OCI-LY1 (cell line): ENCODE measurements at regions not wholly inside any gene's neighbourhood (a gene's known extent, or its start where the extent isn't known, plus 50 kb on each side); places are given as distances from the start of the nearest gene placed in this dataset.

Experiments used
- H2AFZ ChIP-seq: fragments of 200-600 bp; sonication (generic), shearing (Covaris generic); 2 replicates; pipeline ENCODE4 v1.6.0; 2014; ENCODE audit warnings: antibody characterized with exemption, mild to moderate bottlenecking, low read length
- H3F3A ChIP-seq: fragments of 200-600 bp; sonication (generic), shearing (Covaris generic); 2 replicates; pipeline ENCODE4 v1.6.0; 2014; ENCODE audit warnings: mild to moderate bottlenecking, antibody characterized with exemption, low read length, moderate library complexity; ENCODE audit not compliant: insufficient read depth
- H3K27ac ChIP-seq: fragments of 200-600 bp; sonication (generic); 2 replicates; pipeline ENCODE4 v1.5.1; 2014; ENCODE audit warnings: low read length, mixed run types, mild to moderate bottlenecking, low read depth; ENCODE audit not compliant: poor library complexity, severe bottlenecking
- H3K27me3 ChIP-seq: fragments of 200-600 bp; sonication (generic); 2 replicates; pipeline ENCODE4 v1.6.0; 2014; ENCODE audit warnings: antibody characterized with exemption, mild to moderate bottlenecking, low read length, moderate library complexity; ENCODE audit not compliant: insufficient read depth
- H3K36me3 ChIP-seq: fragments of 200-600 bp; sonication (generic); 2 replicates; pipeline ENCODE4 v1.6.1; 2014; ENCODE audit warnings: mild to moderate bottlenecking, antibody characterized with exemption, low read length, moderate library complexity, mixed read lengths; ENCODE audit not compliant: insufficient read depth
- H3K4me1 ChIP-seq: fragments of 200-600 bp; sonication (generic); 2 replicates; pipeline ENCODE4 v1.5.1; 2014; ENCODE audit warnings: mild to moderate bottlenecking, low read length, moderate library complexity; ENCODE audit not compliant: insufficient read depth, severe bottlenecking
- H3K4me2 ChIP-seq: fragments of 200-600 bp; sonication (generic), shearing (Covaris generic); 2 replicates; pipeline ENCODE4 v1.6.1; 2014; ENCODE audit warnings: low read length
- H3K4me3 ChIP-seq: fragments of 200-600 bp; sonication (generic); 2 replicates; pipeline ENCODE4 v1.5.1; 2014; ENCODE audit warnings: low read length, low read depth, mild to moderate bottlenecking, mixed read lengths; ENCODE audit not compliant: poor library complexity, severe bottlenecking
- H3K79me2 ChIP-seq: fragments of 200-600 bp; shearing (Covaris generic); 2 replicates; pipeline ENCODE4 v1.6.1; 2016; ENCODE audit warnings: mixed run types, low read length, mixed read lengths; ENCODE audit not compliant: insufficient read depth
- H3K9ac ChIP-seq: fragments of 200-600 bp; sonication (generic), shearing (Covaris generic); 2 replicates; pipeline ENCODE4 v1.6.1; 2014; ENCODE audit warnings: mild to moderate bottlenecking, low read length, mixed read lengths
- H3K9me2 ChIP-seq: fragments of 200-600 bp; sonication (generic), shearing (Covaris generic); 2 replicates; pipeline ENCODE4 v1.6.1; 2014; ENCODE audit warnings: low read depth, mild to moderate bottlenecking, low read length, mixed read lengths
- H3K9me3 ChIP-seq: fragments of 200-600 bp; shearing (Covaris generic); 2 replicates; pipeline ENCODE4 v1.6.1; 2014; ENCODE audit warnings: low read length, mixed read lengths
- H4K20me1 ChIP-seq: fragments of 200-600 bp; sonication (generic), shearing (Covaris generic); 2 replicates; pipeline ENCODE4 v1.6.0; 2016; ENCODE audit warnings: mild to moderate bottlenecking, low read length; ENCODE audit not compliant: insufficient read depth
- CTCF ChIP-seq: fragments of 200-600 bp; sonication (generic), shearing (Covaris generic); IDR thresholded peaks from 2 replicates; pipeline ENCODE4 v1.5.1; 2017; ENCODE audit warnings: mild to moderate bottlenecking, antibody characterized with exemption, low read length, moderate library complexity, mixed read lengths
- EZH2 ChIP-seq: fragments of 200-600 bp; sonication (generic), shearing (Covaris generic); IDR thresholded peaks from 2 replicates; pipeline ENCODE4 v1.8.0; 2017; ENCODE audit warnings: borderline replicate concordance, mixed run types, mild to moderate bottlenecking, antibody characterized with exemption, low read length, moderate library complexity, mixed read lengths

- no peaks in the 10 kb centered on the region for H3K9me3 ChIP-seq
- no peak overlapping the region for H3K9ac ChIP-seq
- H3K36me3 ChIP-seq = no peaks in the 10 kb centered on the region
- H3K9me2 ChIP-seq = no peaks in the 10 kb centered on the region
- TF ChIP-seq CTCF (no peak), EZH2 (no peak)
- H3K79me2 ChIP-seq = no peaks in the 10 kb centered on the region
- H3K4me2 ChIP-seq = no peak overlapping the region
- no peaks in the 10 kb centered on the region for H4K20me1 ChIP-seq
- no peak overlapping the region for H3K4me3 ChIP-seq
- no peaks in the 10 kb centered on the region for H3K27me3 ChIP-seq
- H2AFZ ChIP-seq = 0 out of 2 replicates have a peak overlapping the region, but pooled peaks have one; percentile 9
- H3K27ac ChIP-seq = no peak overlapping the region
- H3K4me1 ChIP-seq = no peaks in the 10 kb centered on the region
- H3F3A ChIP-seq = no peaks in the 10 kb centered on the region
Observed at GRCh38 chr6:100220543-100220942, 226.5 kb upstream of the MCHR2 start.

GRCh38 chr6:100217225-100218012, 223.4 kb upstream of the MCHR2 start:
- H3K27ac ChIP-seq = no peak overlapping the region

GRCh38 chr6:100216760-100217159, 222.7 kb upstream of the MCHR2 start:
- Histone ChIP-seq H3K9ac (no peak overlapping the region), H3K9me2 (no peaks in the 10 kb centered on the region), H3F3A (no peaks in the 10 kb centered on the region), H4K20me1 (no peaks in the 10 kb centered on the region), H3K27ac (no peak overlapping the region), H2AFZ (no peak overlapping the region), H3K79me2 (no peaks in the 10 kb centered on the region), H3K4me3 (no peak overlapping the region), H3K4me1 (no peaks in the 10 kb centered on the region), H3K27me3 (no peaks in the 10 kb centered on the region), H3K36me3 (no peaks in the 10 kb centered on the region), H3K4me2 (no peak overlapping the region), H3K9me3 (no peaks in the 10 kb centered on the region)
- TF ChIP-seq CTCF = no peak
- no peak for TF ChIP-seq EZH2

More at GRCh38 chr6:100217225-100218012, 223.4 kb upstream of the MCHR2 start:
- Histone ChIP-seq H3K4me2 (no peak overlapping the region), H3K36me3 (no peaks in the 10 kb centered on the region), H2AFZ (no peak overlapping the region), H3K9me2 (no peaks in the 10 kb centered on the region), H3K9ac (no peak overlapping the region), H3K4me3 (no peak overlapping the region), H3F3A (no peaks in the 10 kb centered on the region), H3K79me2 (no peaks in the 10 kb centered on the region), H4K20me1 (no peaks in the 10 kb centered on the region), H3K4me1 (no peaks in the 10 kb centered on the region), H3K9me3 (no peaks in the 10 kb centered on the region), H3K27me3 (no peaks in the 10 kb centered on the region)
- TF ChIP-seq CTCF = no peak
- no peak for TF ChIP-seq EZH2
